H1 (cell line): ENCODE measurements at regions not wholly inside any gene's neighbourhood (a gene's known extent, or its start where the extent isn't known, plus 50 kb on each side); places are given as distances from the start of the nearest gene placed in this dataset.
"Not testable (repeated sequence)": the region's sequence is repeated elsewhere in the genome, so short reads cannot be mapped to it uniquely, and the experiment has no call there.

ENCODE experiments used
- CTCF ChIA-PET: fragments of 300-600 bp; sonication (Branson Sonifier 250); formaldehyde crosslinking; loops from one replicate; lab custom pipeline; 2021; ENCODE audit not compliant: partially characterized antibody; lab: Charles Lee
- POLR2A ChIA-PET: fragments of 300-600 bp; sonication (Branson Sonifier 250); formaldehyde crosslinking; loops from one replicate; lab custom pipeline; 2021; ENCODE audit warnings: inconsistent platforms; ENCODE audit not compliant: partially characterized antibody; lab: Charles Lee
- DNase-seq, 2 experiments: peaks; one replicate each; pipeline versions ENCODE4 v3.0.0 to v3.0.0-alpha.2; 2010 to 2022; ENCODE audit warnings: low spot score in 2 of 2, low read depth in 1 of 2, mixed read lengths in 1 of 2
- FAIRE-seq: peaks from 2 replicates; lab custom pipeline; 2011; peaks lifted over from hg19 to GRCh38; lab: Jason Lieb, UNC
- H2AFZ ChIP-seq: 2 replicates; pipeline ENCODE4 v1.8.1; 2012; ENCODE audit warnings: low read length, inconsistent platforms
- H2AK5ac ChIP-seq: 2 replicates; pipeline ENCODE4 v1.6.1; 2013; ENCODE audit warnings: low read depth, low read length
- H2BK120ac ChIP-seq: replicated peaks from 2 replicates; pipeline ENCODE3; 2013; ENCODE audit warnings: low read depth, low read length, inconsistent platforms
- H2BK12ac ChIP-seq: 2 replicates; pipeline ENCODE4 v1.6.1; 2013; ENCODE audit warnings: low read depth, low read length
- H2BK15ac ChIP-seq: 2 replicates; pipeline ENCODE4 v1.6.1; 2013; ENCODE audit warnings: low read length
- H2BK20ac ChIP-seq: 2 replicates; pipeline ENCODE4 v1.6.1; 2013; ENCODE audit warnings: low read length
- H2BK5ac ChIP-seq: 2 replicates; pipeline ENCODE4 v1.6.1; 2013; ENCODE audit warnings: low read depth, low read length
- H3K14ac ChIP-seq: 2 replicates; pipeline ENCODE4 v1.6.1; 2013; ENCODE audit warnings: inconsistent platforms; ENCODE audit not compliant: insufficient read length
- H3K18ac ChIP-seq: 2 replicates; pipeline ENCODE4 v1.6.1; 2013; ENCODE audit warnings: low read length; ENCODE audit errors: extremely low read depth
- H3K23ac ChIP-seq: 2 replicates; pipeline ENCODE4 v1.6.1; 2013; ENCODE audit warnings: inconsistent platforms; ENCODE audit not compliant: insufficient read length
- H3K23me2 ChIP-seq: 2 replicates; pipeline ENCODE4 v1.6.1; 2013; ENCODE audit warnings: low read depth, low read length
- H3K27ac ChIP-seq: 2 replicates; pipeline ENCODE4 v1.6.1; 2011; ENCODE audit warnings: low read depth, low read length, inconsistent platforms
- H3K27me3 ChIP-seq, 4 experiments: replicated peaks in 1 of 4; 1 replicate in 1 of 4; 2 replicates in 3 of 4; pipeline versions ENCODE4 v1.6.1 to v1.8.1; 2011 to 2013; ENCODE audit warnings: low read length in 3 of 4, mild to moderate bottlenecking in 3 of 4, inconsistent platforms in 2 of 4, mixed read lengths in 2 of 4, moderate library complexity in 1 of 4; ENCODE audit not compliant: control insufficient read depth in 3 of 4, insufficient read depth in 3 of 4; ENCODE audit errors: extremely low read depth in 1 of 4
- H3K36me3 ChIP-seq, 4 experiments: 2 replicates each; pipeline versions ENCODE4 v1.6.1 to v1.8.1; 2011 to 2013; ENCODE audit warnings: mild to moderate bottlenecking in 4 of 4, low read length in 3 of 4, moderate library complexity in 2 of 4, control low read depth in 1 of 4, inconsistent platforms in 1 of 4; ENCODE audit not compliant: insufficient read depth in 4 of 4, control insufficient read depth in 2 of 4
- H3K4ac ChIP-seq: replicated peaks from 2 replicates; pipeline ENCODE3; 2013; ENCODE audit warnings: low read length, low read depth, mixed read lengths, inconsistent platforms; ENCODE audit not compliant: insufficient read length
- H3K4me1 ChIP-seq, 4 experiments: replicated peaks in 1 of 4; 1 replicate in 1 of 4; 2 replicates in 3 of 4; pipeline versions ENCODE4 v1.6.1 to v1.8.1; 2011 to 2013; ENCODE audit warnings: low read length in 3 of 4, inconsistent platforms in 2 of 4, mixed read lengths in 1 of 4; ENCODE audit not compliant: insufficient read depth in 4 of 4, control insufficient read depth in 3 of 4
- H3K4me2 ChIP-seq, 2 experiments: 2 replicates each; pipeline versions ENCODE4 v1.6.1 to v1.8.1; 2011 to 2013; ENCODE audit warnings: low read depth in 2 of 2, low read length in 2 of 2, control low read depth in 1 of 2, inconsistent platforms in 1 of 2, mild to moderate bottlenecking in 1 of 2; ENCODE audit not compliant: insufficient read depth in 1 of 2
- H3K4me3 ChIP-seq, 4 experiments: fragments of 200-600, 300-600 bp in 1 of 4; sonication (generic), shearing (Covaris generic), sonication (Bioruptor Twin) in 1 of 4; 2 replicates each; pipeline versions ENCODE4 v1.5.1 to v1.8.1; 2011 to 2016; ENCODE audit warnings: low read length in 4 of 4, low read depth in 3 of 4, control low read depth in 2 of 4, inconsistent platforms in 2 of 4, mild to moderate bottlenecking in 2 of 4, mixed read lengths in 1 of 4, moderate library complexity in 1 of 4; ENCODE audit not compliant: insufficient read depth in 2 of 4; ENCODE audit errors: extremely low read depth in 1 of 4
- H3K56ac ChIP-seq: replicated peaks from 2 replicates; pipeline ENCODE3; 2013; ENCODE audit warnings: low read depth, mild to moderate bottlenecking, mixed read lengths, low read length, inconsistent platforms; ENCODE audit not compliant: insufficient read length
- H3K79me1 ChIP-seq: 2 replicates; pipeline ENCODE4 v1.6.1; 2013; ENCODE audit warnings: low read depth, low read length, control low read depth
- H3K79me2 ChIP-seq, 2 experiments: 2 replicates each; pipeline versions ENCODE4 v1.6.1 to v1.8.1; 2012 to 2013; ENCODE audit warnings: low read length in 2 of 2, mild to moderate bottlenecking in 2 of 2, inconsistent platforms in 1 of 2; ENCODE audit not compliant: insufficient read depth in 2 of 2, control insufficient read depth in 1 of 2
- H3K9ac ChIP-seq, 4 experiments: replicated peaks in 1 of 4; 1 replicate in 1 of 4; 2 replicates in 3 of 4; pipeline versions ENCODE4 v1.6.1 to v1.8.1; 2011 to 2013; ENCODE audit warnings: low read depth in 3 of 4, low read length in 3 of 4, control low read depth in 2 of 4, mild to moderate bottlenecking in 2 of 4, moderate library complexity in 2 of 4, inconsistent platforms in 1 of 4; ENCODE audit errors: extremely low read depth in 1 of 4
- H3K9me3 ChIP-seq, 2 experiments: 2 replicates each; pipeline versions ENCODE4 v1.6.1 to v1.8.1; 2012 to 2013; ENCODE audit warnings: mild to moderate bottlenecking in 2 of 2, moderate library complexity in 2 of 2, control low read depth in 1 of 2, inconsistent platforms in 1 of 2, low read depth in 1 of 2, low read length in 1 of 2, mixed read lengths in 1 of 2; ENCODE audit not compliant: insufficient read depth in 2 of 2
- H4K20me1 ChIP-seq, 2 experiments: replicated peaks in 1 of 2; 2 replicates each; pipeline versions ENCODE3 to v1.8.1; 2011 to 2013; ENCODE audit warnings: inconsistent platforms in 2 of 2, low read length in 2 of 2, mild to moderate bottlenecking in 1 of 2; ENCODE audit not compliant: insufficient read depth in 2 of 2, control insufficient read depth in 1 of 2
- H4K5ac ChIP-seq: 2 replicates; pipeline ENCODE4 v1.6.1; 2013; ENCODE audit warnings: low read length, low read depth, mixed read lengths, inconsistent platforms; ENCODE audit not compliant: insufficient read length
- H4K8ac ChIP-seq: 2 replicates; pipeline ENCODE4 v1.8.0; 2013; ENCODE audit warnings: mild to moderate bottlenecking, moderate library complexity, low read length, inconsistent platforms; ENCODE audit not compliant: insufficient read depth; ENCODE audit errors: extremely low read depth
- H4K91ac ChIP-seq: replicated peaks from 2 replicates; pipeline ENCODE3; 2013; ENCODE audit warnings: low read length, mixed read lengths, inconsistent platforms; ENCODE audit not compliant: insufficient read length

DNA sequence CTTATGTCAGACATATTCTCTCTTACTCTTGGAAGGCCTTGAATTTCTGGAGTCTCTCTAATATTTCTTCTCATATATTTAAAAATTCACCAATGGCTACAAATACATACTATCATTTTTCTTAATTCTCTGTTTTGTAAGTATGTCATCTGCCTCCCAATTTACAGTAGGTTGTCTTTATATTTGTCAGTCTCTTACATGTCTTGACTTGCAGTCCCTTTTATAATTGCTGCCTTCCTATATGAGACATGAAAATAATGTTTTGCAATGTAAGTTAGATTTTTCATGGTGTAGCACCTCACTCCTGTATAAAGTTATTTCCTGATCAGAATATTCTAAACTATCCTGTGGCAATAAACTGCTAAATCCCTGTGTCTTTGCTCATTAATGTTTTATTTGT lies 223.1 kb upstream of the C1QTNF3 start:
- H2BK12ac ChIP-seq, H3K23ac ChIP-seq, H3K14ac ChIP-seq, H3K56ac ChIP-seq, H3K36me3 ChIP-seq, FAIRE-seq, H3K4me2 ChIP-seq, H4K91ac ChIP-seq, H3K79me1 ChIP-seq, H2BK15ac ChIP-seq, H4K20me1 ChIP-seq, H2AK5ac ChIP-seq, H2AFZ ChIP-seq, CTCF ChIA-PET, H3K27ac ChIP-seq, H3K79me2 ChIP-seq, H4K8ac ChIP-seq, H3K4me1 ChIP-seq, POLR2A ChIA-PET, H3K4ac ChIP-seq, DNase-seq, H2BK120ac ChIP-seq, H3K9me3 ChIP-seq, H3K27me3 ChIP-seq, H3K18ac ChIP-seq, H2BK5ac ChIP-seq, H3K23me2 ChIP-seq, H4K5ac ChIP-seq, H3K9ac ChIP-seq, H2BK20ac ChIP-seq, H3K4me3 ChIP-seq: not testable (repeated sequence)
